RWPE2 (cell line): ENCODE measurements at regions not wholly inside any gene's neighbourhood (a gene's known extent, or its start where the extent isn't known, plus 50 kb on each side); places are given as distances from the start of the nearest gene placed in this dataset.
"Not testable (repeated sequence)": the region's sequence is repeated elsewhere in the genome, so short reads cannot be mapped to it uniquely, and the experiment has no call there.

ENCODE experiments used
- ATAC-seq: fragments of 200-7000 bp; cut with Tn5 transposase; 3 replicates; pipeline ENCODE4 v1.9.1; 2021; ENCODE audit warnings: low read depth
- DNase-seq: peaks from one replicate; pipeline ENCODE4 v3.0.0-alpha.2; 2020; ENCODE audit warnings: low spot score
- H3K27ac ChIP-seq: fragments of 450-650 bp; 2 replicates; pipeline ENCODE4 v1.5.1; 2017; ENCODE audit warnings: mild to moderate bottlenecking; ENCODE audit not compliant: poor library complexity, severe bottlenecking
- H3K27me3 ChIP-seq: fragments of 250-450 bp; sonication (Bioruptor Pico); 2 replicates; pipeline ENCODE4 v1.5.1; 2021; ENCODE audit warnings: mild to moderate bottlenecking, moderate library complexity; ENCODE audit not compliant: insufficient read depth, poor library complexity, severe bottlenecking
- H3K36me3 ChIP-seq: fragments of 250-450 bp; sonication (Bioruptor Pico); 2 replicates; pipeline ENCODE4 v1.5.1; 2020; ENCODE audit warnings: low read depth, mild to moderate bottlenecking, moderate library complexity
- H3K4me1 ChIP-seq: fragments of 250-450 bp; sonication (Bioruptor Pico); 2 replicates; pipeline ENCODE4 v1.5.1; 2021; ENCODE audit warnings: mild to moderate bottlenecking, moderate library complexity; ENCODE audit not compliant: insufficient read depth, poor library complexity, severe bottlenecking
- H3K4me3 ChIP-seq: fragments of 250-450 bp; sonication (Bioruptor Pico); 2 replicates; pipeline ENCODE4 v1.5.1; 2021; ENCODE audit warnings: mild to moderate bottlenecking, moderate library complexity; ENCODE audit not compliant: severe bottlenecking
- H3K9me3 ChIP-seq: fragments of 250-450 bp; sonication (Bioruptor Pico); 2 replicates; pipeline ENCODE4 v1.5.1; 2021; ENCODE audit warnings: mild to moderate bottlenecking, moderate library complexity; ENCODE audit not compliant: severe bottlenecking
- TF ChIP-seq, protein P1 (sequence below): fragments of 450-650 bp; IDR thresholded peaks from one replicate; pipeline ENCODE4 v1.5.1; 2017; ENCODE audit warnings: mild to moderate bottlenecking, moderate library complexity; ENCODE audit not compliant: poor library complexity, severe bottlenecking

DNA sequence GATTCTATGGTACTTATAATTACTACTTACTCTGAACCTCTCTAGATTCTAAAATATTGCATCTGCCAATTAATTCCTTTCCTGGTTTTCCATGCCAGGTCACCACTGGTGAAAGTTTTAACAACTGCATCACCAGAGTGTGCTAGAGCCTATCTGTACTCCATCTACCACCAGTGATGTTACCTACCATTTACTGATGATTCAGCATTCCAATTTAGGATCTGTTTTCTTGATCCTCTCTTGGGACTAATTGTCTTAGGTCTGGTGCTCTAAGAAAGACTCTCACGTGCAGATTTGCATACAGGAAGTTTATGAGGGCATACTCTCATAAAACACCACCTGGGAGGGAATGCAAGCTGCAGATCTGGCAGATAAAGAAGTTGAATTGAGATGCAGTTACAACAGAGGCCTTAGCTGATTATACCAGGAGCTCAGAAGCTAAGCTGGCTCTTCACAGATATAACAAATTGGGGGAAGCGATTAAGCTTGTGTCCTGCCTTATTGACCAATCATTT is 347.6 kb upstream of the VRK2 start:
- no peak for ATAC-seq
- Histone ChIP-seq H3K27ac (no peak overlapping the region), H3K9me3 (no peaks in the 10 kb centered on the region), H3K4me1 (no peaks in the 10 kb centered on the region), H3K36me3 (no peaks in the 10 kb centered on the region), H3K4me3 (no peak overlapping the region), H3K27me3 (no peaks in the 10 kb centered on the region)
- TF ChIP-seq, protein P1, sequence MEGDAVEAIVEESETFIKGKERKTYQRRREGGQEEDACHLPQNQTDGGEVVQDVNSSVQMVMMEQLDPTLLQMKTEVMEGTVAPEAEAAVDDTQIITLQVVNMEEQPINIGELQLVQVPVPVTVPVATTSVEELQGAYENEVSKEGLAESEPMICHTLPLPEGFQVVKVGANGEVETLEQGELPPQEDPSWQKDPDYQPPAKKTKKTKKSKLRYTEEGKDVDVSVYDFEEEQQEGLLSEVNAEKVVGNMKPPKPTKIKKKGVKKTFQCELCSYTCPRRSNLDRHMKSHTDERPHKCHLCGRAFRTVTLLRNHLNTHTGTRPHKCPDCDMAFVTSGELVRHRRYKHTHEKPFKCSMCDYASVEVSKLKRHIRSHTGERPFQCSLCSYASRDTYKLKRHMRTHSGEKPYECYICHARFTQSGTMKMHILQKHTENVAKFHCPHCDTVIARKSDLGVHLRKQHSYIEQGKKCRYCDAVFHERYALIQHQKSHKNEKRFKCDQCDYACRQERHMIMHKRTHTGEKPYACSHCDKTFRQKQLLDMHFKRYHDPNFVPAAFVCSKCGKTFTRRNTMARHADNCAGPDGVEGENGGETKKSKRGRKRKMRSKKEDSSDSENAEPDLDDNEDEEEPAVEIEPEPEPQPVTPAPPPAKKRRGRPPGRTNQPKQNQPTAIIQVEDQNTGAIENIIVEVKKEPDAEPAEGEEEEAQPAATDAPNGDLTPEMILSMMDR, result no peak
- DNase-seq, result no peak

DNA sequence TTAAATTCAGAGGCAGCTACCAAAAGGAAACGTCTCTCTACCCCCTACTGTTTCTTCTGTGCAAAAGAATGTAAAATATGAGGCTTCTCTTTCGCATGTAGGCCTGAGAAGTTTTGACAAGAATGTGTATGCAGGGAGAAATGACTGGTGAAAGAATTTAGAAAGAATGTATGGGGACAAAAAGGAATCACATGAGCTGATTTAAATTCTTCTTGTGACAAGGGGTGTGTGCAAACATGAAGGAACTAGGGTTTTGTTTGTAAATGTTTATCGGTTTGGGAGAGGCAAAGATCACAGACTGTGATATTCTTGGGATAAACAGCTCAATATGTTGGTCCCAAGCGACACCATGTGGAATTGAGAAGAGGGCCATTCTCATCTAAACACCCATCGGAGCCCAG is 345.2 kb upstream of the VRK2 start:
- no peak for ATAC-seq
- Histone ChIP-seq H3K27ac (no peak overlapping the region), H3K4me3 (no peak overlapping the region), H3K36me3 (no peaks in the 10 kb centered on the region), H3K4me1 (no peaks in the 10 kb centered on the region), H3K27me3 (no peaks in the 10 kb centered on the region), H3K9me3 (no peaks in the 10 kb centered on the region)
- DNase-seq, result no peak
- TF ChIP-seq, protein P1, result no peak

DNA sequence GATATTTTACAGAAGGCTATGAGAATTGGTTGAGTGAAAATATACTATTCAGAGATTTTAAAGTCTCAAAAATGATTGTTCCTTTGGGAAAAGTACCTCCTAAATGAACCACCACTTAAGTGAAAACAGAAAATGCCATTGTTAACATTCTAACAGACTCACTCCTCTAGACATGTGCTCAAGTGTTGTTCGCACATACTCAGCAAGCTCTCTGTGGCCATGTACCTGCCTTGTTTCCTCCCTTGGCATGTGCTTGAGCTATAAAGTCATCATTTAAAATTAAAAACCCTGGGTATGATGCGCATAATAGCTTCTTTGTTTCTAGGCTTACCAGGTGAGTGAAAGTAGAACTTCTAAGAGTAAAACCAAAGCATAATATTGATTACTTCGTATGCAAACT is 343.2 kb upstream of the VRK2 start:
- DNase-seq (no peak), ATAC-seq (no peak)
- H3K4me1 ChIP-seq, result no peaks in the 10 kb centered on the region
- TF ChIP-seq, protein P1, result no peak
- H3K27ac ChIP-seq, result no peak overlapping the region
- H3K9me3 ChIP-seq, result no peaks in the 10 kb centered on the region
- H3K27me3 ChIP-seq, result peaks cover 4% of the 10 kb centered on the region
- no peaks in the 10 kb centered on the region for H3K36me3 ChIP-seq
- no peak overlapping the region for H3K4me3 ChIP-seq

DNA sequence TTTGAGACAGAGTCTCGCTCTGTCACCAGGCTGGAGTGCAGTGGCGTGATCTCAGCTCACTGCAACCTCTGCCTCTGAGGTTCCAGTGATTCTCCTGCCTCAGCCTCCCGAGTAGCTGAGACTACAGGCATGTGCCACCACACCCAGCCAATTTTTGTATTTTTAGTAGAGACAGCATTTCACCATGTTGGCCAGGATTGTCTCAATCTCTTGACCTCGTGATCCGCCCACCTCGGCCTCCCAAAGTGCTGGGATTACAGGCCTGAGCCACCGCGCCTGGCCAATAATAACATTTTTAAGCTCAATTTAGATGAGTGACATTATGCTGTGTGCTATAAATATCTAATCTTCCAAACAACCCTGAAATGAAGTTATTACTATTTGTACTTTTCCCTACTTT is 338.8 kb upstream of the VRK2 start:
- not testable (repeated sequence) for H3K9me3 ChIP-seq, H3K27me3 ChIP-seq, H3K4me3 ChIP-seq, ATAC-seq, H3K4me1 ChIP-seq, H3K27ac ChIP-seq, H3K36me3 ChIP-seq, DNase-seq

DNA sequence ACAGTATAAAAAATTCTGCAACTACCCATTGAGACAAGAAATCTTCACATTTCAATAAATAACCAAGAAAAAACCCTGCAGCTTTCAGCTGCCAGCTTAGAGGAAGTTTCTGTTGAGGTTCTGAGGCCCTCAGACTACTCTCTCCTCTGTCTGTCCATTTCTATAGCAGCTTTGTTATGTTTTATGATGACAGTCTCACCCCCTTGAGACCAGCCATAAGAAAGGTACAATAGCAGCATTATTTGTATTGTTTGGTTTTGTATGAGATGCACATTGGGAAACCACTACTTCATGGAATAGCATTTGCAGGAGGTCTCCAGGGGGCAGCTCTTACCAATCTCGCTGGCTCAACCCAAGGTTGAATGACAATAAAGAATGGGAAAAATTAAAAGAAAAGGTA is 334.6 kb upstream of the VRK2 start:
- TF ChIP-seq, protein P1, result no peak
- Histone ChIP-seq H3K4me3 (no peak overlapping the region), H3K27me3 (peaks cover 4% of the 10 kb centered on the region), H3K27ac (no peak overlapping the region), H3K4me1 (no peaks in the 10 kb centered on the region), H3K36me3 (no peaks in the 10 kb centered on the region), H3K9me3 (no peaks in the 10 kb centered on the region)
- DNase-seq (no peak), ATAC-seq (no peak)
